ENCODE measurements at regions not wholly inside any gene's neighbourhood (a gene's known extent, or its start where the extent isn't known, plus 50 kb on each side); places are given as distances from the start of the nearest gene placed in this dataset.

- no peak for DNase-seq (ENCODE audit: low read depth, low spot score)
Measured at GRCh38 chr2:237150186-237150585, 64.5 kb downstream of the COPS8 start.

GRCh38 chr2:237150831-237151375 is 65.2 kb downstream of the COPS8 start:
- no peak for DNase-seq (ENCODE audit: low read depth, low spot score)

GRCh38 chr2:237152361-237152760 is 66.7 kb downstream of the COPS8 start:
- no peak for DNase-seq (ENCODE audit: low read depth, low spot score)

DNA sequence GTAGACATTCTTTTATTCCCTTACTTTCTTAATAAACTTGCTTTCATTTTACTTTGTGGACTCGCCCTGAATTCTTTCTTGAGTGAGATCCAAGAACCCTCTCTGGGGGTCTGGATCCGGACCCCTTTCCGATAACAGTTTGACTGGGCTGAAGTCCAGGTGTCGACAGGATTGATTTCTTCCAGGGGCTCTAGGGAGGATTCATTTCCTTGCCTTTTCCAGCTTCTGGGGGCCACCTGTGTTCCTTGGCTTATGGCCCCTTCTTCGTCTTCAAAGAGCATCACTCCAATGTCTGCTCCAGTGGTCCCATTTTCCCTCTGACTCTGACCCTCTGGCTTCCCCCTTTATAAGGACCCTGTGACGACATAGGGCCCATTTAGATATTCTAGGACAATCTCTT is 67.5 kb downstream of the COPS8 start:
- DNase-seq (ENCODE audit: low read depth, low spot score) = no peak

- peak; percentile 39 for DNase-seq (ENCODE audit: low read depth, low spot score)
Measured at GRCh38 chr2:237154082-237154638, 68.5 kb downstream of the COPS8 start.

DNA sequence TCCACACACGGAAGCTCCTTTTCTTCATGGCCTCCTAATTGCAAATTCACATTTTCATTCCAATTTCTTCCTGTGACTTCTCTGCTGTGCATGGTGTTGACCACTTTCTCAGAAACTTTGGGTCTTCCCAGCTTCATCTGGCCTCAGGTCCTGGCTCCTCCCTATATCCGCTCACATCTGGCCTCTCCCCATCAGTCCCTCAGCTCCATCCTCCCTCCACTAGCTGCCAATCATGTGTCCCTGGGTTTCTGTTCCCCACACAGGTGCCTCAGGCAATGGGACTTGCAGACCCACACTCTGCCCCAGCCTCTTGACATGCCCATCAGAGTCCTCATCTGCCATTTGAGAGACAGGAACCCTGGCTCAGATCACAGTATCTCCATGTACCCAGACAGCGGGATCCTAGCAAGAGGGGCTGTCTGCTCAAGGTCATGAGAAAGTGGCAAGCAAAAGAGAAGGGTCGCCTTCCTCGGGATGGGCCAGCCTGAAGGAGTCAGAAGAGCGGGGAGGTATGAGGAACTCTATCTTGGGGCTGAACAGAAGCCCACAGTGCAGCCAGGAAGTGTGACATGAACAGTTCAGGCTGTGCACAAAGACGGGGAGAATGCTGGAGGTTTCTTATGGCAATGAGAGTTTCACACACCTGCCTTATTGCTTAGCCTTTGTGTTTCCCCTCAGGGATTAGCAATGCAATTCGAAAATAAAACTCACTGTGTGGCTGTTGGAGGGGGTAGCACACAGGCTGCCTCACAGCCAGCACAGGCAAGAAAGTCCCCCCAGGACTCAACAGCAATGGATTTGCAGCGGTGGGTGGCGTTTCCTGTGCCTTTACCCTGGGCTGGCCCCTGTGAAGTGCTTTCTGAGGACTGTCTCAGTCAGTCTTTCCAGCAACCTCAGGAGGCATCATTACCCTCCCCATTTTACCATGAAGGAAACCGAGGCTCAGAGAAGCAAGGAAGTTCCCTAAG is 69.5 kb downstream of the COPS8 start:
- DNase-seq (ENCODE audit: low read depth, low spot score) = no peak

DNA sequence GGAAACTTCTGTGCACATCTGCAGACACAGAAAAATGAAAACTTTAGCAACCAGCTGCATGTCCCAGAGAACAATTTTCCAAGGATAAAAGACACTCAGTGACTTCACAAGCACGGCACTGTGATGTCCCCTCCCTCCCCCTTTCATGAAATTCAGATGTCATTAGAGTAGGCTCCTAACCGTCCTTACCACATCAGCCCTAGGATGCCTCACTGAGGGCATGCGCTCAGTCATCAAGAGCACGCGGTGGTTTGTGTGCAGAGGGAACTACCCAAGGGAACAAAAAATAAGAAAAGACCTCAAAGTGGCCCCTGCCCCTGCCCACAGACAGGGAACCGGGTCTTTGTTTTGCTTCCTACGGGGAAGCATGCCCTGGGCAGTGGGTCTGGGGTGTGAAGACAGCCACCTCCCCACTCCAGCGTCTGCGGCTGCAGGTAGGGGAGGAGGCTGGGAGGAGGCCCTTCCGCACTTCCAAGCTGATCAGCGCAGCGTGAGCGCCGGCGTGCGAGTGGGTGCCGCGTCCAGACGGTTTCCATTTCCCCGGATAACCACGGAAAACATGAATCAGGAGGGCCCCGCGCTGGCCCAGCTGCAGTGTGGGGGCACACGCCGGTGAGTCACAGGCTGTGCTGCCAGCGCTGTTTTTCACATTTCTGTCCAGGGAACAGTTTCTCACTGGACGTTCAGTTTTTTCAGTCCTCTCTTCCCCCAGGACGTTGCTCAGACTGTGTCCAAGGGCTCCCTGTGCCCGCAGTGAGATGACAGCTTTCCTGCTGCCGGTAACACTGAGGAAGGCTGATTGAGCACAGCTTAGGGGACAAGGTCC is 70.6 kb downstream of the COPS8 start:
- DNase-seq (ENCODE audit: low read depth, low spot score) = no peak

DNA sequence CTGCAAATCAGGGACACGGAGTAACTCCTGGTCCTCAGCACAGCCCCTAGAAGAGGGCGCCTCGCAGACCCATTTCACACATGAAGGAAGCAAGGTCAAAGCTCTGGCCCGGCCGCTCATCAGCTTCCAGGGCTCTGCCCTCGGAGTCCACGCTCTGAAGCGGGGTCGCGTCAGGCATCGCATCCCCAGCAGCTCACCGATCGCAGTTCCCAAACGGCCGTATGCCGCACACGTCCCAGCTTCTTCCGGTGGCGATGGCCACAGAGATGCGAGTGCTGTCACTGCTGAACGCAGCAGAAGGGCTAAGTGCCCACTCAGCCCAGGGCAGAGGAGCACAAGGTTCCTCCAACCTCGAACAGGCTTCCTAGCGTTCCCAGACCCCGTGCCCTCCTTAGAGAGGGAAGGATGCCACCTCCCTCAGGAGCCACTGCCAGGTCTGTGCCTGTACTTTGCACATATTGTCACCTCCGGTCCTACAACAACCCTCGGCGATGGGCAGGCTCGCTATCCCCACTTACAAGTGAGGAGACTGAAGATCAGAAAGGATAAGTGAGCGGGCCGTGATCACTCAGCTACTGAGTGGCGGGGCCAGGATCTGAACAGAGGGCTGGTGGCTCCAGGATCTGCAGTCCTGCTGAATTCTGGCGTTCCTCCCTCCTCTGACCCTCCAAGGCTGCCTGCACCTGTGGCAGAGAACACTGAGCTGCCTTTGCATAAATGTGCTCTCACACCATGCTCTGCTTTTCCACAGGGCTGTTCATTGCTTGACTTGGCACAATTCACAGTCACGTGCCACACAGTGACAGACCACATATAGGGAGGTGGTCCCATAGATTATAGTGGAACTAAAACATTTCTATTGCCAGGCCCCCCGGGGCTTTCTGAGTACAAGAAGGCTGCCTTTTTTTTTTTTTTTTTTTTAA is 71.4 kb downstream of the COPS8 start:
- no peak for DNase-seq (ENCODE audit: low read depth, low spot score)

DNA sequence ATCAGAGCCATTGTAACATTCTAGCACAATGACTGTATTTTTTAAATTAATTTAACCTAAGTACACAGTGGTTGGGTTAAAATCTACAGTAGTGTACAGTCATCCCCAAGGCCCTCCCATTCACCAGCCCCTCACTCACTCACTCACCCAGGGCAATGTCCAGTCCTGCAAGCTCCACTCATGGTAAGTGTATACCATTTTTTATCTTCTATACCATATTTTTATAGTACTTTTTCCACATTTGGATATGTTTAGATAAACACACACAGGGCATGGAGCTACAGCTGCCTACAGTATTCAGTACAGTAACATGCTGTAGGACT is 72.1 kb downstream of the COPS8 start:
- no peak for DNase-seq (ENCODE audit: low read depth, low spot score)

GRCh38 chr2:237158194-237158593 is 72.5 kb downstream of the COPS8 start:
- no peak for DNase-seq (ENCODE audit: low read depth, low spot score)

DNA sequence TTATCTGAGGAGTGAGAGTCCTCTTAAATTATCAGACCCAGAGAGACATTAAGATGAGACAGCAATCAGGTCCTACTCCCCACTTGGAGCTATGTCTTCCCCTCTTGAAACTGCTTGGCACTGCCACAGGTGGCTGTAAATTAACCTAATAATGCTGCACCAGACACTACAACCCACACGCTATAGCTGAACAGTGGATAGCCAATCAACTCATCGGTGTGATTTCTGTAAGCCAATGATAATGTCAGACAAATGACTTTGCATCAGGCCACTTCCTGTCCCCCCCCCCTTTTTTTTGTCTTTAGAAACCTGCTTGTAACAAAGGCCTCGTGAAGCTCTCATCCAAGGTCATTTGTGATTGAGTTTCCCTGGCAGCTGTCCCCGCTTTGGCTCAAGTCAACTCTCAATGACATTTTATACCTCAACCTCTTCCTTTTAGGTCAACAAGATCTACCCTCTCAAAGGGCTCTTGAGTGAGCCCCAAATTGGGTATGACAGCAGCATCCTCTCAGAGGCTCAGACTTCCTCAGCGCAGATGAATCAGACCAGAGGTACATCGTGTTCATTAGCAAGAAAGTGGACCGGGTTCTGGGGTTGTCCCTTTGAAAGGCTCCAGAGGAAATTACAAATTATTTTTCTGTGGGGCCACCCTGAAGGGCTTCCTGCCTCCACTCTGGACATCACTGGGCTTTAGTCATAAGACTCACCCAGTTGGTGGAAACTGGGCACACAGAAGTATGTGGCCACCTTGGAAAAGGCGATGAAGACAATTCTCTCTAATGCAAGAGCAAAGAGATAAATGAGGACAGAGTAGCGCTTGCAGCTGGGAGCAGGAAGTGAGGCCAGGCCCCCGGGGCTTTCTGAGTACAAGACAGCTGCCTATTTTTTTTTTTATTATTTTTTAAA is 73.6 kb downstream of the COPS8 start:
- no peak for DNase-seq (ENCODE audit: low read depth, low spot score)

- DNase-seq (ENCODE audit: low read depth, low spot score) = no peak
Measured at GRCh38 chr2:237160271-237160919, 74.7 kb downstream of the COPS8 start.

DNA sequence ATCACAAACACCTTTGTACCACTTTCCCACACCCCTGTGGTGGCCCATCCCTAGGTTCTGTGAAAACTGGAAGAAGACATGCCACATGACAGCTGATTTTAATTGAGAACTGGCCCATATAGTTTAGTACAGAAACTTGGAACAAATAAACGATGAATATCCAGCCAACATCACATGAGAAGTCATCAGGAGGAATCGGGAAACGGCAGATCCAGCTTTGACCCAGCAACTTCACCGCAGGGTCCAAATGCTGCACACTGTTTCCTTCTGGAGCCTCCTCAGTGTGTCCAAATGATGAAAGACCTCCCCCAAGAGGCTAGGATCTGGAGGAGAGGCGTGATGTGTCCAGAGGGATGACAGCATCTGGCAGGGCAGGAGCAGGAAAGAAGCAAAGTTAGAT is 75.5 kb downstream of the COPS8 start:
- DNase-seq (ENCODE audit: low read depth, low spot score) = no peak

- DNase-seq (ENCODE audit: low read depth, low spot score) = no peak
Measured at GRCh38 chr2:237162959-237163358, 77.3 kb downstream of the COPS8 start.

- DNase-seq (ENCODE audit: low read depth, low spot score) = no peak
Measured at GRCh38 chr2:237164474-237165042, 78.9 kb downstream of the COPS8 start.

GRCh38 chr2:237165405-237166276 is 80.0 kb downstream of the COPS8 start:
- no peak for DNase-seq (ENCODE audit: low read depth, low spot score)

DNA sequence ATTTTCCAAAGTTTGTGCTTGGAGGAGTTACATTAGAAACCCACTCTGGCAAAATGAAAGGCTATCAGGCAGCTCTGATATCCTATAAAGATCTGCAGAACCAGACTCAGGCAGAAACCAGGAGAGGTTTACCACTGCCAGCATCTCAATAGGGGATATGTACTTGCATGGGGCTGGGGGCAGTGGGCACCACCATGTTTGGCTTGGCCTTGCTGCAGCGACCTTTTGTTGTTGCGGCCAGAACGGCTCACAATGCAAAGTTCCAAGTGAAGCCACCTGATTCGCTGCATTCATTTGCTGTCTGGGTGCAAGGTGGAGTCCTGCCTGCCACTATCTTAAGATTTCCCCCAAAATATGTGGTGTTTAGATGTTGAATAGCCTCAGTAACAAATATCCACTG is 81.3 kb downstream of the COPS8 start:
- no peak for DNase-seq (ENCODE audit: low read depth, low spot score)

GRCh38 chr2:237167934-237168333 is 82.2 kb downstream of the COPS8 start:
- DNase-seq (ENCODE audit: low read depth, low spot score) = no peak
